Endodermal cell (in vitro differentiated cells): ENCODE measurements at regions not wholly inside any gene's neighbourhood (a gene's known extent, or its start where the extent isn't known, plus 50 kb on each side); places are given as distances from the start of the nearest gene placed in this dataset.

Source experiments
- DNase-seq: peaks from one replicate; pipeline ENCODE4 v3.0.0-alpha.2; 2017
- H3K27ac ChIP-seq: 2 replicates; pipeline ENCODE4 v1.5.1; 2013; ENCODE audit warnings: mild to moderate bottlenecking, low read depth, low read length, moderate library complexity
- H3K27me3 ChIP-seq: 2 replicates; pipeline ENCODE4 v1.6.1; 2013; ENCODE audit warnings: mild to moderate bottlenecking, low read length, moderate library complexity; ENCODE audit not compliant: insufficient read depth, control insufficient read depth, poor library complexity, severe bottlenecking
- H3K36me3 ChIP-seq: 2 replicates; pipeline ENCODE4 v1.7.0; 2013; ENCODE audit warnings: mild to moderate bottlenecking, low read length, moderate library complexity; ENCODE audit not compliant: control insufficient read depth, insufficient read depth
- H3K4me1 ChIP-seq: one replicate; pipeline ENCODE4 v1.7.0; 2013; ENCODE audit warnings: low read length; ENCODE audit not compliant: control insufficient read depth, insufficient read depth
- H3K4me3 ChIP-seq: 2 replicates; pipeline ENCODE4 v1.5.1; 2013; ENCODE audit warnings: mild to moderate bottlenecking, low read length, moderate library complexity
- H3K9ac ChIP-seq: 2 replicates; pipeline ENCODE4 v1.6.1; 2013; ENCODE audit warnings: mild to moderate bottlenecking, low read length, moderate library complexity; ENCODE audit not compliant: poor library complexity, severe bottlenecking; ENCODE audit errors: extremely low read depth
- H3K9me3 ChIP-seq: 2 replicates; pipeline ENCODE4 v1.6.1; 2013; ENCODE audit warnings: mild to moderate bottlenecking, low read length, moderate library complexity; ENCODE audit not compliant: control insufficient read depth
- H3K27ac Mint-ChIP-seq: 2 replicates; pipeline ENCODE4 v1.8.0; 2020; ENCODE audit warnings: mixed read lengths
- H3K27me3 Mint-ChIP-seq: 2 replicates; pipeline ENCODE4 v1.8.0; 2021; ENCODE audit warnings: mild to moderate bottlenecking, mixed read lengths; ENCODE audit not compliant: insufficient read depth
- H3K36me3 Mint-ChIP-seq: 2 replicates; pipeline ENCODE4 v1.8.0; 2020; ENCODE audit warnings: low read depth, mixed read lengths
- H3K4me1 Mint-ChIP-seq: 2 replicates; pipeline ENCODE4 v1.8.0; 2020; ENCODE audit warnings: mixed read lengths
- H3K4me3 Mint-ChIP-seq: 2 replicates; pipeline ENCODE4 v1.8.0; 2020; ENCODE audit warnings: mild to moderate bottlenecking, moderate library complexity, mixed read lengths
- H3K9me3 Mint-ChIP-seq: 2 replicates; pipeline ENCODE4 v1.8.0; 2020; ENCODE audit warnings: mild to moderate bottlenecking, mixed read lengths
- WGBS, 2 experiments: methylation state at CpG; one replicate each; pipeline versions ENCODE4 v1.1.5 to v1.1.7; 2013; ENCODE audit warnings: missing lambda C conversion rate in 2 of 2, mixed read lengths in 1 of 2; ENCODE audit not compliant: insufficient coverage in 1 of 2, insufficient read length in 1 of 2; 5-methylcytosine and 5-hydroxymethylcytosine counted together
- TF ChIP-seq, protein P1 (sequence below): fragments of 200-600 bp; sonication (generic); conservative IDR thresholded peaks from 2 replicates; pipeline ENCODE4 v1.5.0; 2021; ENCODE audit warnings: antibody characterized with exemption, mild to moderate bottlenecking

DNA sequence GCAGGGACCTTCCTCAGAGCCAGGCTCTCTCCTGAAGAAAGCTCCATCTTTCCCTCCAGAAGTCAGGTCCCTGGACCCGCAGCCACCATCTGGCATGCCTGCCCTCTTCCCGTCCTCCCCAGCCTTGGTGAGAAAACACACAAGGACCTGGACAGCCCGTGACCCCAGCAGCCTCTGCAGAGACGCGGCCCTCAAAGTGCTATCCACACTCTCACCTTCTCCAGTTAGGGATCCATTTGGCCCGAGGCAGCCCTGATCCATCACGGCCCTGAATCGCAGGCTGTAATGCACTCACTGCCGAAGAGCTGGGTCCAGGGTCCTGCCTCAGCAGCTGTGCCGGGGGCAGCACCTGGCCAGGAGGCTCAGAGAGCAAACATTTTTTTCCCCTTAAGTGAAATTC is 185.1 kb downstream of the OLFM1 start:
- no peak overlapping the region for H3K27ac Mint-ChIP-seq
- H3K27me3 ChIP-seq = no peaks in the 10 kb centered on the region
- no peak for DNase-seq

DNA sequence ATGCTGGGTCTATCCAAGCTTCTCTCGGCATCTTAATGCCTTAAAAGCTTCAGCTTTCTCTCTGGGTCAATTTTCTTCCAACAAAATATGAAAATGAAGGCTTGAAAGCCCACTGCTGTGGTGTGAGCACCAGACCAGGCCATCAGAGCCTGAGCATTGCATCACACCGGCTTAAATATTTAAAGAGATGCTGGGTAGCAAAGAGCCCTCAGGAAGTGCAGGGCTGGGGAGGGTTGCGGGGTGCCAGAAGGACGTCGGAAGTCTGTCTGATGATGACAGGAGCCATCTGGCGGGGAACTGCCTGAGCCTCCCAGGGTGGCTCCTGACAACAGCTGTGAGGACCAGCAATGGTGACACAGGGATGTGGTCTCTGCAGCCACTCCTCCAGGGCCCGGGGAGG is 185.5 kb downstream of the OLFM1 start:
- DNase-seq = no peak
- no peak overlapping the region for H3K4me3 Mint-ChIP-seq
- TF ChIP-seq, protein P1, sequence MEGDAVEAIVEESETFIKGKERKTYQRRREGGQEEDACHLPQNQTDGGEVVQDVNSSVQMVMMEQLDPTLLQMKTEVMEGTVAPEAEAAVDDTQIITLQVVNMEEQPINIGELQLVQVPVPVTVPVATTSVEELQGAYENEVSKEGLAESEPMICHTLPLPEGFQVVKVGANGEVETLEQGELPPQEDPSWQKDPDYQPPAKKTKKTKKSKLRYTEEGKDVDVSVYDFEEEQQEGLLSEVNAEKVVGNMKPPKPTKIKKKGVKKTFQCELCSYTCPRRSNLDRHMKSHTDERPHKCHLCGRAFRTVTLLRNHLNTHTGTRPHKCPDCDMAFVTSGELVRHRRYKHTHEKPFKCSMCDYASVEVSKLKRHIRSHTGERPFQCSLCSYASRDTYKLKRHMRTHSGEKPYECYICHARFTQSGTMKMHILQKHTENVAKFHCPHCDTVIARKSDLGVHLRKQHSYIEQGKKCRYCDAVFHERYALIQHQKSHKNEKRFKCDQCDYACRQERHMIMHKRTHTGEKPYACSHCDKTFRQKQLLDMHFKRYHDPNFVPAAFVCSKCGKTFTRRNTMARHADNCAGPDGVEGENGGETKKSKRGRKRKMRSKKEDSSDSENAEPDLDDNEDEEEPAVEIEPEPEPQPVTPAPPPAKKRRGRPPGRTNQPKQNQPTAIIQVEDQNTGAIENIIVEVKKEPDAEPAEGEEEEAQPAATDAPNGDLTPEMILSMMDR = no peak
- Histone ChIP-seq H3K27me3 (no peaks in the 10 kb centered on the region), H3K9ac (no peak overlapping the region), H3K4me1 (peaks cover 3% of the 10 kb centered on the region), H3K4me3 (no peak overlapping the region), H3K36me3 (no peaks in the 10 kb centered on the region), H3K27ac (no peak overlapping the region), H3K9me3 (no peaks in the 10 kb centered on the region)
- no peak overlapping the region for H3K27ac Mint-ChIP-seq
- 91 to 97% methylated on average over 6 to 7 of the region's 7 CpGs for WGBS, 2 experiments
- no peaks in the 10 kb centered on the region for H3K36me3 Mint-ChIP-seq
- no peaks in the 10 kb centered on the region for H3K27me3 Mint-ChIP-seq
- H3K4me1 Mint-ChIP-seq = peaks cover 9% of the 10 kb centered on the region
- H3K9me3 Mint-ChIP-seq = no peaks in the 10 kb centered on the region

More for the DNA sequence above, 185.1 kb downstream of the OLFM1 start:
- H3K27ac ChIP-seq = no peak overlapping the region
- no peaks in the 10 kb centered on the region for H3K9me3 ChIP-seq
- peaks cover 12% of the 10 kb centered on the region for H3K4me1 Mint-ChIP-seq
- no peaks in the 10 kb centered on the region for H3K9me3 Mint-ChIP-seq
- no peaks in the 10 kb centered on the region for H3K36me3 Mint-ChIP-seq
- H3K4me3 Mint-ChIP-seq = no peak overlapping the region
- TF ChIP-seq, protein P1 = no peak
- peaks cover 3% of the 10 kb centered on the region for H3K4me1 ChIP-seq
- H3K4me3 ChIP-seq = no peak overlapping the region
- H3K27me3 Mint-ChIP-seq = no peaks in the 10 kb centered on the region
- no peaks in the 10 kb centered on the region for H3K36me3 ChIP-seq
- H3K9ac ChIP-seq = no peak overlapping the region
- 89 to 94% methylated on average over 6 to 10 of the region's 10 CpGs for WGBS, 2 experiments

DNA sequence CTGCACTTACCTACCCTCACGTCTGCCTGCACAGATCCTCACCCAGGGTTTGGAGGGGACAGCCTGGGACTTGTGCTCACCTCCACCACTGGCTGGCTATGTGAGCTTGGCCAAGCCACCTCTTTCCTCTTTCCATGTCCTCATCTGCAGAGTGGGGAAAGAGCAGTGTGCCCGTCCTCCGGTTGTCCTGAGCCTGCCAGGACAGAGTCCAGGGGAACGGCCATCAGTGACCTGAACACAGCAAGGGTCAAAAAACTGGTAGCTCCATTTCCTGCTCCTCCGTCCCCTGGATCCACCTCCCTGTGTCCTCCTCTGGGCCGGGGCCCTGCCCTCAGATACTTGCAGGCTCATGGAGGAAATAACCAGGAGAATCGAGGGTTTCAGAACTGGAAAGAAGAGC is 187.7 kb downstream of the OLFM1 start:
- no peak overlapping the region for H3K27ac ChIP-seq
- Mint-ChIP-seq H3K4me1 (peaks cover 4% of the 10 kb centered on the region), H3K27ac (no peak overlapping the region), H3K4me3 (no peak overlapping the region), H3K9me3 (no peaks in the 10 kb centered on the region), H3K27me3 (no peaks in the 10 kb centered on the region), H3K36me3 (no peaks in the 10 kb centered on the region)
- no peaks in the 10 kb centered on the region for H3K4me1 ChIP-seq
- no peaks in the 10 kb centered on the region for H3K9me3 ChIP-seq
- 89 to 94% methylated on average over 7 of the region's 7 CpGs for WGBS, 2 experiments
- TF ChIP-seq, protein P1 = no peak
- H3K9ac ChIP-seq = no peak overlapping the region
- no peak overlapping the region for H3K4me3 ChIP-seq
- no peaks in the 10 kb centered on the region for H3K36me3 ChIP-seq
- no peak for DNase-seq
- H3K27me3 ChIP-seq = no peaks in the 10 kb centered on the region
